Left renal pelvis (tissue), 4 donors: ENCODE measurements at regions not wholly inside any gene's neighbourhood (a gene's known extent, or its start where the extent isn't known, plus 50 kb on each side); places are given as distances from the start of the nearest gene placed in this dataset.
"Not testable (repeated sequence)": the region's sequence is repeated elsewhere in the genome, so short reads cannot be mapped to it uniquely, and the experiment has no call there.

Experiments used
- DNase-seq, 4 donors: peaks; one replicate each; pipeline ENCODE4 v3.0.0-alpha.2; 2013; ENCODE audit warnings: low read depth in 4 of 4, low spot score in 3 of 4

DNA sequence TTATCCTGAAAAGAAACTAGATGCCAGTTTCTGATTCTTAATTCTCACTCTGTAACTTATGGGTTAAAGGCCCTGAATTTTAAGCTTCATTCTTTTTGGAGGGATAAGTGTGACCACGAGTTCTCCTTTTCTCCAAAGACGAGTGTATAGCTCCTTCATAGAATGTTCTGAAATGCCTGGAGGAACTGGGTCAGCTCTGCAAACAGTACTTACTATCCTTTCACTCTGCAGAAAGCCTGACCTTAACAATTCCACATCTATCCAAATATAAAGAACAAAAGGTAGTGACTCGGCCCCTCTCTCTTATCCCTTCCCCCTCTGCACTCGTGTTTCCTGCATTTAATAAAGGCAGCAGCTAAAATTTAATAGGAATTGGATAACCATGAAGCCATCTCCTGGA lies 150.5 kb downstream of the LYPLAL1 start:
- no peak for DNase-seq

DNA sequence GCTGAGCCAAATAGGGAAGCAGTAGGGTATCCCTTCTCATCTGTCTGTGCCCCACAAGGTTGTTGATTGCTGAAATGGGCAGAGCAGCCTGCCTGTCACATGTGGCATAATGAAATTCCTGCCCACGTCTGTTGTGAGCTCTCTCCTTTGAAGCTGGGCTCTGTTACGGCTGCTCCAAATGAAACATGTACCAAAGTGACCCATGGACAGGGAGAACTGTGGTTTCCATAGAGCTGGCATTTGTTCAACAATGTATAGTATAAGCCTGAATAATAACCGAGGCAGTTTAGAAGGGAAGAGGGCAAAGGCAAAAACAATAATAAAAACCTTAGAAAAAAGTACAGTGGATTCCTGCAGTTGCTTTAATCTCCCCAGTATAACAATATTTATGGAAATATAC lies 149.7 kb downstream of the LYPLAL1 start:
- DNase-seq = no peak

DNA sequence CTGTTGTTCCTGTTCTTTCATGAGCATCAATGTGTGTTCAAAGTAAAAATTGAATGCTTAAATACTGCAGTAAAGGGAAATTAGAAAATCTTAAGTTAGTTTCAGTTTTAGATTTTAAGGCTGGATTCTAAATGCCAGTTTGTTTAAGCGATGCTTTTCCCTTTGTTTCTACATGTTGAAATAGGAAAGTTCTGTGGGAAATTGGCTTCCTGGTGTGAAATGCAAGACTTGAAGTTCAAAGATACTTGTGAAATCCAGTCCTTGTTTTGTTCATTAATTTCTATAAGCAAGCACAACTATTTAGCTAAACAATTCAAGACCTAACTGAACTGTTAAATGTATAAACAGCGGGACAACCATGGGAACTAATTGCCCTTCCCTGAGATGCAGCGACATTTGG lies 149.1 kb downstream of the LYPLAL1 start:
- no peak for DNase-seq

DNA sequence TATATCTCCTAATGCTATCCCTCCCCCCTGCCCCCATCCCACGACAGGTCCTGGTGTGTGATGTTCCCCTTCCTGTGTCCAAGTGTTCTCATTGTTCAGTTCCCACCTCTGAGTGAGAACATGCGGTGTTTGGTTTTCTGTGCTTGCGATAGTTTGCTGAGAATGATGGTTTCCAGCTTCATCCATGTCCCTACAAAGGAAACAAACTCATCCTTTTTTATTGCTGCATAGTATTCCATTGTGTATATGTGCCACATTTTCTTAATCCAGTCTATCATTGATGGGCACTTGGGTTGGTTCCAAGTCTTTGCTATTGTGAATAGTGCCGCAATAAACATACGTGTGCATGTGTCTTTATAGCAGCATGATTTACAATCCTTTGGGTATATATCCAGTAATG lies 146.9 kb downstream of the LYPLAL1 start:
- not testable (repeated sequence) for DNase-seq

DNA sequence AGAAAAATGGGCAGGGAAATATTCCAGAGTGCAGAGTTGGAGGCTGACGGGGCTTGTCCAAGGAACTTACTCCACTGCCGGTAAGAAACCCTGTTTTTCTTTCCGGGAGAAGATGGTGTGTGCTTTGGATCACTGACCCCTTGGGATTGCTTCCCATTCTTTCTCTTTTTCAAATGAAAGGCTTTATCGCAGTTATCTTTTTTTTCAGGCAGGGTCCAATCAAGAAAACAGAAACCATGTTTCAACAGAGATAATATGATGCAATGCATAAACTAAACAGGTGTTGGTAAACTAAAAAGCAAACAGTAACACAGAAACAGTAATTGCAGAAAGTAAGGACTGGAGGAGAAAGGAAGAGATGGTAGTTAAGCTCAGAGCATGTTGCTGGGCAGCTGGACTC lies 145.1 kb downstream of the LYPLAL1 start:
- DNase-seq = no peak

DNA sequence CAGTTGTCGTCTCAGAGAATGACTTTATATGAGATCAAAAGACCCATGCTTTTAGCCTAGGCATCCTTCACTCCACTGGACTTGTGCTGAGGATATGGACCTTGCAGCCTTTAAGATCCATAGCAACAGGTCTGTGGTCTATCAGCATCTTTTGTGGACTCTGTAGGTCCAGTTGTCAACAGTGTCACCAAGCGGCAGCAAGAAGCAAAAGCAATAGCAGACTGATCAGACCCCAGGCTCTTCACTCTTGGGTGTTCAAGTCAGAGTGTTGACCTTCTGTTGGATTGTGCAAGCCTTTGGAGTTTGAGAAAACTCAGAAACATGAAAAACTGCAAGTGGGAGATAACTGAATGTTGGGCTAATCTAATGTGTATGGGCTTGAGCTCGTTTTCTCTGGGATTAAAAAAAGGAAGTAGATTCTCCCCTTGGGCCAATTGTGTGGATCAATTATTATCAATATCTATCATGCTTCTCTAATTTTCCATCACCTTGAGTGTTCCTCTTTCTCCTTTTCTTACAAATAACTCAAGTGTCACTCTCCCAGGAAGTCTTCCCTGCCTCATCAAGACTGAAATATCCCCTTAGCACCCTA lies 144.2 kb downstream of the LYPLAL1 start:
- no peak for DNase-seq

DNA sequence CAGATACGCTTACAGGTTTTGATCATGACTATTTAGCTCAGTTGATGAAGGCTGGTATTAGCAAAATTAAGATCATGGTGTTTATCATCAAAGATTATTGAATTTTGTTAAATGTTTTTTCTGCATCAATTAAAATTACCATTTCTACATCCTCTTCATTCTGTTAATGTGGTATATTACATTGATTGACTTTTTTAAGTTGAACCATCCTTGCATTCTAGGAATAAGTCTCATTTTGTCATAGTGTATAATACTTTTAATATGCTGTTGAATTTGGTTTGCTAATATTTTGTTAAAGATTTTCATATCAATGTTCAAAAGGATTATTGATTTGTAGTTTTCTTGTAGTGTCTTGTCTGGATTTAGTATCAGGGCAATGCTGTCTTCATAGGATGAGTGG lies 142.4 kb downstream of the LYPLAL1 start:
- DNase-seq = no peak

DNA sequence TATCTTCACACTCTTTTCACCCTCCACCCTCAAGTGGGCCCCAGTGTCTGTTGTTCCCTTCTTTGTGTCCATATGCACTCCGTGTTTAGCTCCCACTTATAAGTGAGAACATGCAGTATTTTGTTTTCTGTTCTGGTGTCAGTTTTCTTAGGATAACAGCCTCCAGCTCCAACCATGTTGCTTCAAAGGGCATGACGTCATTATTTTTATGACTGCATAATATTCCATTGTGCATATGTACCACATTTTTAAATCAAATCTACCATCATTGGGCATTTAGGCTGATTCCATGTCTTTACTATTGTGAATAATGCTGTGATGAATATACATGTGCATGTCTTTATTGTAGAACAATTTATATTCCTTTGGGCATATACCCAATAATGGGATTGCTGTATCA lies 140.3 kb downstream of the LYPLAL1 start:
- no peak for DNase-seq

DNA sequence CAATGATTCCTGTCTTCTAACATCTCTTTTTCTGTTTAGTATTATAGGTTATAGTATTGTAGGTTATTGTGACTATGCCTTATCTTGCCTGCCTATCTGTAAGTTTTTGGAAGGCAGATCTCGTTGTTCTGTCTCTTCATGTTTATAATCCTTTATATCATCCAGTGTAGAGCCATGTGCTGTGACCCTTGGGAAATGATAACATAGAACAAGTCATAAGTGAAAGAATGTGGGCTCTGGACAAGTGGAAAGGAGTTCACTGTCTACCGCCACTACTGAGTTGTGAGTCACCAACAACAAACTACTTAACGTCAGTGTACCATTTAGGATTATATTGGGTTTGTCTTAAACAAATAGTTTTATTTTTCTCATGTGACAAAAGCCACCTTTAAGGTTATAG lies 139.3 kb downstream of the LYPLAL1 start:
- DNase-seq = no peak

DNA sequence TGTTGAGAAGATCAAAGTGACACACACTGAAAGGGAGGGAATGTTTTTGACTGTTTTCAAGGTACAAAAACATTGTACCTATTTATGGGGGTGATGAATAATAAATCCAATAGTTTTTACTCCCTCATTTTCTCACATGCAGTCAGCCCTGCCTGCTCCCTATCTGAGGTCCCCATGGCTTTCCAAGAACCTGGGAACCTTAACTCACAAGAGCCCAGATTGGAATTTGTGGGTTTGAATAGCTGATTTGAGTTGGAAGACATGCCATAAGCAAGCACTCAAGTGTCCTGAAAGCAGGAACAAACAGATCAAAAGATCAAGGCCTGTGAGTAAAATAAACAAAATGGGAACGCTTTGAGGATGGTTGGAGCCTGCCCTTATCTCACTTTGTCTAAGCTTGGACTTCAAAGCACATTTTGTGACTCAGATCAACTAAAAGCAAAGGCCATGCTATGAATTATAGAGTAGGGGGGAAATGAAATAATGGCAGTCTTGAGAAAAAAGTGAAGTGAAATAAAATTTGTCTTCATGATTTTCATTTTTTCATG lies 136.6 kb downstream of the LYPLAL1 start:
- DNase-seq = no peak

DNA sequence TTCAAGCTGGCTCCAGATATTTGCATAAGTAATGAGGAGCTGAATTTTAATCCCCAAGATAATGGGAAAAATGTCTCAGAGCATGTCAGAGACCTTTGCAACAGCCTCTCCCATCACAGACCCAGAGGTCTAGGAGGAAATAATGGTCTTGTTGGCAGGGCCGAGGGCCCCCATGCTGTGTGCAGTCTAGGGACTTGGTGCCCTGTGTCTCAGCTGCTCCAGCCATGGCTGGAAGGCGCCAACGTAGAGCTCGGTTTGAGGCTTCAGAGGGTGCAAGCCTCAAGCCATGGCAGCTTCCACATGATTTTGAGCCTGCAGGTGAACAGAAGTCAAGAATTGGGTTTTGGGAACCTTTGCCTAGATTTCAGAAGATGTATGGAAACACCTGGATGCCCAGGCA lies 134.7 kb downstream of the LYPLAL1 start:
- DNase-seq = no peak

DNA sequence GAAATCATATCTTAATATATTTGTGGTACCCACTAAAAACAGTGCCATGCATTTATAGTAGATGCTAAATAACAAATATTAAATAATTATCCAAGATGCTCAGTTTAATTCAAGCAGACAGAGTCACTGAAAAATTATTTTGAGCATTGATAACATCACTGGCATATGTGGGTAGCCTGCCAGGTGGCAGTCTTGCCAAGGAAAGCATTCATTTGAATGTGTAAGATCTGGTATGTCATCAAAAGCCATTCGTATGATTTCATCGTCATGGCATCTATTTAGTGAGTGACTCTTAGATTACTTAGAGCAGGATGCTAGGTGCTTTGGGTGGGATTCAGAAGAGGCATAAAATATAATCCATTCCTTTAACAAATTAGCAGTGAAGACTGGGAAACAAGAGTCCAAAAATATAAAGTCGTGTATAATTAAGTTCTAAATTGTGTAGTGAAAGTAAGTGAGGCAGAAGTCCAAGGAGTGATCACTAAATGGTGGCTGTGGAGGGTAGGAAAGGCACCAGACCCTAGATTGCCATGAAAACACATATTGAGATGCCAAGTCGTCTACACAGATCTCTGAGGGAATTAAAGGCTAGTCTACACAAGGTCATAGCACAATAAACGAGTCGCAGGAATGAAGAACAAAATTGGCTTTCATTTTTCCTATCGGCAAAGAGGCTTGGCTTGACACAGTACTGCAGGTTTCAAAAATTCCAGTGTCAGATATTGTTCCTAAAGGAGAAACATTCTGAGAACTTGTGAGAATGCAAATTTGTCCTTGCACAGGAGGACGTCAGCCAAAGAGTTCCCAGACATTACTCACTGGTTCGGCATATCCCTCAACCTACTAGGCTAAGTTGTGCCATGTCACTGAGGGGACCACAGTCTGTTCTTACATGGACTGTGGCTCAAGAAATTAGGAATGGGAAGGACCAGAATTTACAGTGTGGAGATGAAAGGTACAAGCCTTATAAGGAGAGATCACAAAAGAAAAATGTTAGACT lies 130.8 kb downstream of the LYPLAL1 start:
- no peak for DNase-seq

DNA sequence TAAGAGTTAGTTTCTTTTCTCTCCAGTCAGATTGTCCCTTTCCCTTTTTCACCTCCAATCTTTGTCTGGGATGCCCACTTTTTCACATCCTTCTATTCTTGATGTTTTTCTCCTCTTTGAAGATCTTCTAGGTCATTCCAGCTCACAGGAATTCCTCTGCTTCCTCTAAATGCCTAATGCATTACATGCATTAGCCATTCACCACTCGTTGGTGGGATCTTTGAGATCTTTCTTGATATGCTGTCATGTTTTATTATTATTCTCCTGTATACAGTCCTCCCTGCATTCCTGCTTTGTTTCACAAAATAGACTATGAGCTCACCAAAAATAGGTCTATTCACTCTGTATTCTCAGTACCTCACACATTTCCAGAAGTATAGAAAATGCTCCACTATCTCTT lies 129.0 kb downstream of the LYPLAL1 start:
- DNase-seq = no peak

DNA sequence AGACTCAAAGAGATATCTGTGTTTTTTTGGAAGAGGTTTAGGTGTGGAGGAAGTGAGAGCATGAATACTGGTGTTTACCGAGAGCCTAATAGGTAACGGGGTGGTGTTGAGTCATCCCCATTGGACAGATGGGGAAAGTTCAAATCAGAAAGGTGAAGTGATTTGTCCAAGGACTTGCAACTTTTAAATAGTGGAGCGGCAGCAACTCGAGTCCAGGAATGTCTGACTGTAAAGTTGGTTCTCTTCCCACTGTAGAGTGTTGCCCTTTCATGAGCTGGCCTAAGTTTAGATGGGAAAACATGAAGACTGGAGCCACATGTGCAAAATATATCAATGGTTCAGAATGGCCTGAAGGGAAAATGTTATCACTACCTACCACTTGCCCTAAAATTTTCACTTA lies 125.7 kb downstream of the LYPLAL1 start:
- no peak for DNase-seq

DNA sequence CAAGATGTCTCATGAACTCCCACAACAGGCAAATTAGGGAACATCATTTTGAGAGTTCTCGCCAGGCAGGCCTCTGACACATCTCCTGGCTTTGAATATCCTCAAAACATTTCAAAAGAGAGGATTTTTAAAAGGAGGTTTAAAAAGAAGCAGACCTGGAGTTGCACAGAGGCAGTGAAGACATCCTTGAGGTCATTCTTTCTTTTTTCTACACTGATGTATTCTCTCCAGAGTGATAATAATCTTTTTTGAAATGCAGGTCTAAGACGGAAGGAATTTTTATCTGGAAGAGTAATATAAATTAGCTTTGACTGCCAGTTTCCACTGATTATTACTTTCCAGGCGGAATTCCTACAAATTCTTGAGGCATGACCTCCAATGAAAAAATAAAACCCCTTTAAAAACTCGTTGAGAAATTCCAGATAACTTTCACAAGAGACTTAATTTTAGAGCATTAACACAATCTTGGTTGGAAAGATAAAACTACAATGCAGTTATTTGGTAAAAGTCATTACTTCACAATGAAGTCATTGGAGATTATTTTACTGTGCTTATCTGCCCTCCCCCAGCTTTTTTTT lies 125.0 kb downstream of the LYPLAL1 start:
- DNase-seq = no peak

DNA sequence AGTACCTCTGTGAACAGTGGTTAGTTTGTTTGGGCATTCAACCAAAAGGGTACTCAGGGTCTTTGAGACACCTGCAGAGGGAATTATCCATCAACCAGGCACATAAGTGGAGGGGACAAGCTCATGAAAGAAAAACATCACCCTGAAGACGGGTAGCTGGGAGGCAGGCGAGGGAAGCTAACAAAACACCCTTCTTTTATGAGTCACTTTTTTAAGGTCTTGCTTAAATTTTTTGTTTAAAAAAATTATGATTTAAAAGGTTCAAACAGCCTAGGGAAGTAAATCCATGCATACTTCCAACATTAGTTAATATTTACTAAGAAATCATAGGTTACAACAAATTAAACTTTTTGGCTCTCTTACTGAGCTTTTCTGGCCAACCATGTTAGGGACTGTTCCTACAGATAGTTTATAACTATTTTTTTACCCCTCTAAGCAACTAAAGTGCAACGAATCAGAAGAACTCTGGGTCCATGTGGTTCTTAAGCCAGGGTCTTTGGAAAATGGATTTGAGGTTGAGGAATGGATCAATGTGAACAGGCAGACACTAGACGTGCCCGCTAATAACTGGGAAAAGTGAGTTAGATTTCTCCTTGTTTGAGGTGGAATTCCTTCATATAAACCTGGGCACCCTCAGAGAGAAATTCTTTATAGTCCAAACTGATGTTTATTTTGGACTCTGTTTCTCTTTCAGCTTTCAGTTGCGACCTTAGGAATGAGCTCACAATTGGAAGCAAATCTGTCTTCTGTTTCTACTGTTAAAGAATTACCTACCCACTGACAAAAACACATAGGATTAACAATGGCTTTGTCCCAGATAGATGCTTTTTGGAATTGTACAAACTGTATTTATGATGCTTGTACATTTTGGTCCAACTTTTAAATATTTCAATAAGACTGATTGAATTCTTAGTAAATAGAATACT lies 123.0 kb downstream of the LYPLAL1 start:
- DNase-seq = no peak

DNA sequence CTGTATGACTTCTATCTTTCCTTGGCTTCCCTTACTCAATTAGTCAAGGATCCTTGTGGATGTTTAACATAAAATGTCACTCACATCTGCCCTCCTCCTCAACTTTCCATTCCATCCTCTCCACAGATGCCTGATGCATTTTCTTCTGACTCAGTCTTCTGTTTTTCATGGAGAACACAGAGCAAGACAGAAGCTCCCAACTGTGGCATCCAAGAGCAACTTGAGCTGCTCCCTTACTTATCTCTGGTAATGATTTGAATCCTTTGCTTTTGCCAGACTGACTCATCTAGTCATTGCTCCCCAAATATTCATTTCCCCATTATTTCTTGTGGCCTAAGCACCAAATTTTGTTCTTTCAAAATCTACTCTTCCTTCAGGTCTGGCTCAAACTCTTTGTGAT lies 120.6 kb downstream of the LYPLAL1 start:
- no peak for DNase-seq

DNA sequence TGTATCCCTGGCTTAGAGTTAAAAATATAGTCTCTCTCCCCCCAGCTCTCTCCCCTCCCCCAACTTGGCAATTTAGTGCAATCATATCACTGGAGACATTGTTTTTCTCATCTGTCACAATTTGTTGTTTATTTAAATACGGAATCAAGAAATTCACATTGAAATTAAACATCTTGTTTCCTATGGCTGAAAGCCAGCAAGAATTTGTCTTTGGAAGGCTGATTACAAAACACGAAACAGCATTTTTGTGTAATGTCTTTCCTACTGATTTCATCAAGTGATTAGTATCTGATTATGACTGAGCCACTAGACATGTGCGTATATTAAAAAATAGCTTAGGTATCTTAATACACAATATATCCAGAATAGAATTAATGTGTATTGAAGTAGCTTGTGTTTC lies 119.7 kb downstream of the LYPLAL1 start:
- DNase-seq = no peak

DNA sequence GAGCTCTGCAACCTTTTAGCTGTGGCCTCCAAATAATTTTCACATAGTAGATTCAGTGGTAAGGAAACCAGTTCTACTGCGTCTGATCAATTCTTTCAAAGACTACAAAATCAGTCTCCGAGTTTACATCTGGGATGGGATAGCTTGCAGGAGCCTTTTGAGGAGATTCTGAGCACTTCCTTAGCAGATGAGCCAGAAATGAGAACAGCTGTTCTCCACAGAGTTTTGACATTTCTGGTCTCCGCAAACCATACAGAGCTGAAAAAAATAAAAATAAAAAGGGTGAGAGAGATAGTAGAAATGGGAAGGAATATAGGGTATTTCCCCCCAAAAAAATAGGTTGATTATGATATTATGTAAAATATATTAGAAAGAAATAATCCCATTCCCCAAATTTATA lies 119.3 kb downstream of the LYPLAL1 start:
- no peak for DNase-seq

DNA sequence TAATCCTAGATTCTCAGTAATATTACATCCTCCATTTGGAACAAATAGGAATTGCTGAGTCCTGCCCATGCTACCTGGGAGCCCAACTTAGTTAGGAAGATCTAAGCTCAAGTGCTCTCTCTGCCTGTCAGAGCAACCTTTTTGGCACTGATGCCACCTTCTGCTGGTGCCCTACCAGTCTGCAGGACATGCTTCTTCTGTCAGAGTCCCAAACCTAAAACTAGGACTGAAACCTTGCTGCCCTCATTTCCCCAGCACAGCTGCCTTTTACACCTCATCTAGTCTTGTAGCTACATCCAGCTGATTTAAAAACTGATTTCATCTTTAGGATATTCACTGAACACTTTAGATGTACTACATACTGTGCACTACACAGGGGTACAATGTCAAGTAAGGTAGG lies 118.7 kb downstream of the LYPLAL1 start:
- no peak for DNase-seq

DNA sequence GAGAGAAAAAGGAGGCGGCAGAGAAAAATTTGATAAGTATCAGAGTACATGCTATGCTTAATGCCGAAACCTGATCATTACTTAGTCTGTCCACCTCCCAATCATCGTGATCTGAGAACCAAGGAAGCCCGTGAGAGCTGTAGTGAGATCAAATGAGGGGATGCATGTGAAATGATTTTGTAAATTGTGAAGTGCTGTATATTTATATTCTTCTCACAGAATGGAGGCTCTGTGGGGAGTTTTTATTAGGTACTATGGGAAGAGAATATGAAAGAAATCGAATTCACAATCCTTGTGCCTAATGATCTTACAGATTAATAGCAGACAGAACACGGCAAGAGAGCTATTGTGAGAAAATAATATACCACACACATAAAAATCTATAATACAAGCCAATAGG lies 115.5 kb downstream of the LYPLAL1 start:
- DNase-seq = no peak
